GM13976 (cell line): ENCODE measurements at regions not wholly inside any gene's neighbourhood (a gene's known extent, or its start where the extent isn't known, plus 50 kb on each side); places are given as distances from the start of the nearest gene placed in this dataset.

ENCODE experiments used
- DNase-seq: peaks from one replicate; pipeline ENCODE4 v3.0.0; 2012; ENCODE audit warnings: low spot score
- CTCF ChIP-seq: IDR thresholded peaks from 2 replicates; pipeline ENCODE4 v1.5.1; 2012; ENCODE audit warnings: borderline replicate concordance, mild to moderate bottlenecking; ENCODE audit not compliant: insufficient read depth; ENCODE audit errors: extremely low read depth, missing control alignments, control extremely low read depth
- in situ Hi-C: fragments of 300-500 bp; cut with MboI; formaldehyde crosslinking; loops from one replicate; pipeline ENCODE4 v1.12.0; 2022; ENCODE audit warnings: low sequenced_read_pairs, mixed read lengths, inconsistent platforms; ENCODE audit not compliant: unreplicated experiment

DNA sequence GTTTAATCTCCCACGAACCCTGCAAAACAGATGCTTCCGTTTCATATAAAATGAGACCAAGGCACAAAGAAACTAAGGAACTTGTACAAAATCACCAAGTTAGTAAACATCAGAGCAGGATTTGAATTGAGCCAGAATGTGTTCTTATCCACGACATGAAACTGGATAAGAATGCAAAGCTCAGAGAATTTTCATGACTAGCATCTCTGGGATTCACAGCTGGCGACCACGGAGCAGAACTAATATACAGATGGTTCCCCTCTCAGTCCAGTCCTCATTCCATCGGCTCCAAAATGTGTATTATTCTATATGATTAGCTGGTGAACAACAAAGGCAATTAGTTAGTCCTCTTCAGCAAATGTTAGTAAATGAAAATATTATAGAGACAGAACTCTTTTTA, 72.3 kb upstream of the ERG start:
- no peak for TF ChIP-seq CTCF
- in situ Hi-C loops: no loop called here
- DNase-seq: no peak

DNA sequence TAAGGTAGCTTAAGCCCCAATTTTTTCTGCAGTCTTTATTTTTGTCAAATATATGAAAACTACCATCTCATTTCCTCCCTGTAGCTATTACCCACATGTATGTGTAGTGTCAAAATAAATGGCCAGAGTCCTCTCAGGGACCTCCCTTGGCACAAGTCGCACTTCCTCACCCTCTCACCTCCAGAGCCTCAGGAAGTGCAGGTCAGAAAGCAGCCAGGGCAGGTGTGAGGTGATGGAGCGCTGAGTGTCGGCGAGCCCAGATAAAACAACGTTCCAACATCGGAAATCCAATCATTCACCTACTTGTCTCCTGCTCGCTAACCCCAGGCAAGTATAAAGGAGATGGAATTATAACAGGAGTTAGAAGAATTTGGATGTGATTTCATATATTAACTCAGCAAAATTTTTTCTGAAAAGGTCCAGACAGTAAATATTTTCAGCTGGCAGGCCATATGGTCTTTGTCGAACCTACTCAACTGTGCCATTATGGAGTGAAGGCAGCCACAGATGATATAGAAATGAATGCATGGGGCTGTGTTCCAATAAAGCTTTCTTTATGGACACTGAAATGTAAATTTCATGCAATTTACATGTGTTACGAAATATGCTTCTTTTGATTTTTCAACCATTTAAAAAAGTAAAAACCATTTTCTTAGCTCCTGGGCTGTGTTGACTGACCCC, 76.8 kb upstream of the ERG start:
- no peak for TF ChIP-seq CTCF
- in situ Hi-C loops: no loop called here
- no peak for DNase-seq

DNA sequence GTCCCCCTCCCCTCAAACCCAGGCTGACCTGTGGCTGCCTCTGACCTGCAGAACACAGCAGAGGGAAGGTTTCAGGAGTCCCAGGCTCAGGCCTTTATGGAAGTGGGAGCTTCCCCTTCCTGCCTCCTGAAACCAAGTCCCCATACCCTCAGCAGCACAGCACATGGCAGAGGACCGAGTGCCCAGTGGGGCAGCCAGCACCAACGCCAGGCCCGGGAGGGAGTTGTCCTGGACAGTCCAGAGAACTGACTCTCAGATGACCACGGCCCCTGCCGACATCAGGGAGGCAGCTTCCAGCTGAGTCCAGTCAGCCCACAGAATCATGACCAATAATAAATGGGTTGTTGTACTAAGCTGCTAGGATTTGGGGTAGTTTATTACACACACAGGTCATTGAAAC, 79.6 kb upstream of the ERG start:
- no peak for DNase-seq
- TF ChIP-seq CTCF: no peak
- in situ Hi-C loops: no loop called here

- in situ Hi-C loops: no loop called here
- TF ChIP-seq CTCF: no peak
- no peak for DNase-seq
Measured at GRCh38 chr21:38590449-38591217, 92.4 kb upstream of the ERG start.

GRCh38 chr21:38591218-38591537, 92.9 kb upstream of the ERG start:
- DNase-seq: no peak
- TF ChIP-seq CTCF: no peak
- in situ Hi-C loops: no loop called here

DNA sequence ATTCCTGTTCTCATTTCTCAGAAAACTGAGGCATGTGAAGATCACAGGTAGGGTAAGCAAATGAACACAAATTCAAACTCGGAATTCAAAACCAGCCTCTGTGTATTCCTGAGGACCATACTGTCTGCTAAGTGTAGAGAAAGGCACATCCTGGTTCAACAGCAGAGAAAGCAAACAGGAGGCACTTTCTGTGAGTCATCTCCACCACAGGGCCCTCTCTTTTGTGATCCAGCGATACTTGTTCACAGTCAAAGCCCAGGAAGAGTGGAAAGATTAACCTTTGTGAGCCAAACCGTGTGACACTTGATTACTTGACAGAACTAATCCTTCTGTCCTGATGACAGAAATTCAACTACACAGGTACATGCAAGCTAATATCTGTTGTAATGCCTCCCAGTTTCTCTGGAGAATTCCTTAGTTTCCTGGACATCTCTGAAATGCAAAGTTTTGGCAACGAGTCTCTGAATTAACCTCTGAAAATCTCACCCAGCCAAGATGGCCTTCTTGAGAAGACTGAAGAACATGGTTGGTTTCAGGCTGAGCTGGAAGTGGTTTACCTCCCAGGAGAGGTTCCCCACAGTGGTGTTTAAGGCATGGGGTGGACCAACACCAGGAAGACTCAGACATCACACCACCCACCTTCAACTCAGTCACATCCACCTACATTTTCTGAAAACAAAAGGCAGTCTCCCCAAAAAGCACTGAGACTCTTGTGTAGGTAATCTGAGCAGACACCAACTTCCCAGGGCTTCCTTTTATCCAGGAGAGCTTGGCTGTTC, 98.2 kb upstream of the ERG start:
- DNase-seq: no peak
- TF ChIP-seq CTCF: no peak
- in situ Hi-C loops: no loop called here
